NCI-H345 (cell line): ENCODE measurements at regions not wholly inside any gene's neighbourhood (a gene's known extent, or its start where the extent isn't known, plus 50 kb on each side); places are given as distances from the start of the nearest gene placed in this dataset.

Source experiments
- DNase-seq: peaks from one replicate; lab custom pipeline; 2025; lab: John Stamatoyannopoulos, UW

DNA sequence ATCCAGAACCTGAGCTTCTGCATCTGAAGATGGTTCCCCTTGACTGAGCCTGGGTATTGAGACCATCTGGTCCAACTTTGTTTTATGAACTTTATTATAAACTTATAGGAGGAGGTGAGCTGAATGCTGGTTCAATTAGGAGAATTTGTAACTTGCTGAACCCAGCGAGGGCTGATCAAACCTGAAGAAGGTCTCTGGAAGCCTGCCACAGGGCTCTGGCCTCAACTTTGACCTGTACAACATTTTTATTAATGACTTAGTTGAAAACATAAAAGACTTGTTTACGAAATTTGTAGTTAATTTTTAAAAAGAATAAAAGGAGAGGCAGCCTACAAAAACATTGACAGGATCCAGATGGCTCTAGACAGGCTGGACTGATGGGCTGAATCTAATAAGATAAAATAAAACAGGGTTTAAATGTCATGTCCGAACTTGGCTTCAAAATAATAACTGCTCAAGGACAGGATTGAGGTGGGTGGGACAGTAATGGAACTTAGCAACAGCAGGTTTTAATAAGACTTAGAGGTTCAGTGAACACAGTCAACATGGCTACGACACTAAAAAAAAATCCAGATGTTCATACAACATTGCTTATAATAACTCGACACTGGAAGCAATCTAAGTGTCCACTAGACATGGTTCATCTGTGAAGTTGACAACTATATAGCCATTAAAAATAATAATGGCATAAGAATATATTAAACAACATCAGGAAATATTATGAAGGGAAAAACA is 53.4 kb upstream of the GJB5 start:
- DNase-seq = no peak
